Activated naive CD4-positive, alpha-beta T cell treated with anti-CD3 and anti-CD28 coated beads, Interleukin-2, amount 50 U/mL, for 72 hours (primary cell): ENCODE measurements at regions not wholly inside any gene's neighbourhood (a gene's known extent, or its start where the extent isn't known, plus 50 kb on each side); places are given as distances from the start of the nearest gene placed in this dataset.
A peak's percentile ranks its signal among the peaks of the same experiment; 100 is the strongest.
"Not testable (repeated sequence)": the region's sequence is repeated elsewhere in the genome, so short reads cannot be mapped to it uniquely, and the experiment has no call there.

Source experiments
- ATAC-seq, 2 donors: fragments of 150-1000 bp; cut with Tn5 transposase; 2 replicates each; pipeline ENCODE4 v1.10.0; 2021; ENCODE audit warnings: mild to moderate bottlenecking in 2 of 2, moderate library complexity in 2 of 2
- DNase-seq, 2 donors: peaks; one replicate each; pipeline ENCODE4 v3.0.0; 2021 to 2022; ENCODE audit warnings: low spot score in 2 of 2
- H3K27ac Mint-ChIP-seq, 2 donors: one replicate each; pipeline ENCODE4 v1.8.0; 2022; ENCODE audit warnings: mild to moderate bottlenecking in 2 of 2, mixed read lengths in 2 of 2
- H3K36me3 Mint-ChIP-seq, 2 donors: one replicate each; pipeline ENCODE4 v1.8.0; 2022; ENCODE audit warnings: mixed read lengths in 2 of 2
- H3K9me3 Mint-ChIP-seq, 2 donors: one replicate each; pipeline ENCODE4 v1.8.0; 2022; ENCODE audit warnings: mixed read lengths in 2 of 2

- ATAC-seq (no peak), DNase-seq (no peak)
- Mint-ChIP-seq H3K27ac (peak overlapping the region in 1 of 2 donors; percentile 92), H3K9me3 (peaks cover 2 to 6% of the 10 kb centered on the region in 2 donors), H3K36me3 (no peaks in the 10 kb centered on the region)
Measured at GRCh38 chr1:117734403-117734802, 128.6 kb downstream of the TENT5C start.

GRCh38 chr1:117735045-117735992 lies 129.5 kb downstream of the TENT5C start:
- Mint-ChIP-seq H3K9me3 (peaks cover 0 to 6% of the 10 kb centered on the region in 2 donors), H3K27ac (peak overlapping the region; percentile 82 to 92), H3K36me3 (no peaks in the 10 kb centered on the region)
- ATAC-seq (peak in 1 of 2 donors; percentile 65), DNase-seq (no peak)

- Mint-ChIP-seq H3K36me3 (no peaks in the 10 kb centered on the region), H3K27ac (no peak overlapping the region), H3K9me3 (no peaks in the 10 kb centered on the region)
- no peak for ATAC-seq
- no peak for DNase-seq
Measured at GRCh38 chr1:117739504-117739903, 133.7 kb downstream of the TENT5C start.

- Mint-ChIP-seq H3K9me3 (no peaks in the 10 kb centered on the region), H3K27ac (no peak overlapping the region), H3K36me3 (no peaks in the 10 kb centered on the region)
- ATAC-seq = no peak
- DNase-seq = no peak
Measured at GRCh38 chr1:117740496-117740895, 134.6 kb downstream of the TENT5C start.

GRCh38 chr1:117746565-117746964 lies 140.7 kb downstream of the TENT5C start:
- Mint-ChIP-seq H3K9me3 (peaks cover 7 to 18% of the 10 kb centered on the region in 2 donors), H3K36me3 (peaks cover 16 to 23% of the 10 kb centered on the region in 2 donors)
- DNase-seq, H3K27ac Mint-ChIP-seq, ATAC-seq: not testable (repeated sequence)

- peaks cover 16 to 23% of the 10 kb centered on the region in 2 donors for H3K36me3 Mint-ChIP-seq
- no peak overlapping the region for H3K27ac Mint-ChIP-seq
- peaks cover 7 to 18% of the 10 kb centered on the region in 2 donors for H3K9me3 Mint-ChIP-seq
- DNase-seq = no peak
- ATAC-seq = no peak
Measured at GRCh38 chr1:117747605-117748004, 141.8 kb downstream of the TENT5C start.

GRCh38 chr1:117751321-117751720 lies 145.5 kb downstream of the TENT5C start:
- peaks cover under 1 to 12% of the 10 kb centered on the region in 2 donors for H3K9me3 Mint-ChIP-seq
- H3K36me3 Mint-ChIP-seq = peaks cover 10 to 16% of the 10 kb centered on the region in 2 donors
- DNase-seq (no peak), ATAC-seq (no peak)
- no peak overlapping the region for H3K27ac Mint-ChIP-seq

- Mint-ChIP-seq H3K36me3 (peaks cover under 1 to 7% of the 10 kb centered on the region in 2 donors), H3K9me3 (peaks cover 0 to 4% of the 10 kb centered on the region in 2 donors), H3K27ac (no peak overlapping the region)
- DNase-seq (no peak), ATAC-seq (no peak)
Measured at GRCh38 chr1:117752661-117753060, 146.8 kb downstream of the TENT5C start.

GRCh38 chr1:117753232-117753631 lies 147.4 kb downstream of the TENT5C start:
- H3K9me3 Mint-ChIP-seq = peaks cover 0 to 3% of the 10 kb centered on the region in 2 donors
- ATAC-seq (no peak), DNase-seq (no peak)
- peaks cover 0 to 6% of the 10 kb centered on the region in 2 donors for H3K36me3 Mint-ChIP-seq
- no peak overlapping the region for H3K27ac Mint-ChIP-seq

- ATAC-seq (peak; percentile 41 to 52), DNase-seq (no peak)
- Mint-ChIP-seq H3K36me3 (peaks cover 0 to 1% of the 10 kb centered on the region in 2 donors), H3K9me3 (no peaks in the 10 kb centered on the region), H3K27ac (no peak overlapping the region)
Measured at GRCh38 chr1:117753652-117754051, 147.8 kb downstream of the TENT5C start.

GRCh38 chr1:117754061-117754969 lies 148.5 kb downstream of the TENT5C start:
- H3K27ac Mint-ChIP-seq = no peak overlapping the region
- DNase-seq (peak in 1 of 2 donors; percentile 39), ATAC-seq (peak in 1 of 2 donors; percentile 36)
- H3K9me3 Mint-ChIP-seq = no peaks in the 10 kb centered on the region
- no peaks in the 10 kb centered on the region for H3K36me3 Mint-ChIP-seq

GRCh38 chr1:117757668-117758067 lies 151.8 kb downstream of the TENT5C start:
- DNase-seq = no peak
- Mint-ChIP-seq H3K9me3 (no peaks in the 10 kb centered on the region), H3K27ac (no peak overlapping the region)

GRCh38 chr1:117758444-117759316 lies 152.8 kb downstream of the TENT5C start:
- H3K27ac Mint-ChIP-seq = no peak overlapping the region
- DNase-seq = peak; percentile 67 to 69
- H3K36me3 Mint-ChIP-seq = no peaks in the 10 kb centered on the region
- ATAC-seq = peak; percentile 92 to 96
- no peaks in the 10 kb centered on the region for H3K9me3 Mint-ChIP-seq

More at GRCh38 chr1:117757668-117758067, 151.8 kb downstream of the TENT5C start:
- ATAC-seq = no peak
- no peaks in the 10 kb centered on the region for H3K36me3 Mint-ChIP-seq

GRCh38 chr1:117759535-117759934 lies 153.7 kb downstream of the TENT5C start:
- Mint-ChIP-seq H3K36me3 (no peaks in the 10 kb centered on the region), H3K9me3 (no peaks in the 10 kb centered on the region), H3K27ac (no peak overlapping the region)
- no peak for DNase-seq
- no peak for ATAC-seq

GRCh38 chr1:117760069-117760468 lies 154.2 kb downstream of the TENT5C start:
- Mint-ChIP-seq H3K27ac (no peak overlapping the region), H3K36me3 (no peaks in the 10 kb centered on the region), H3K9me3 (no peaks in the 10 kb centered on the region)
- DNase-seq = no peak
- no peak for ATAC-seq

GRCh38 chr1:117760485-117760884 lies 154.6 kb downstream of the TENT5C start:
- no peak overlapping the region for H3K27ac Mint-ChIP-seq
- H3K36me3 Mint-ChIP-seq = no peaks in the 10 kb centered on the region
- no peaks in the 10 kb centered on the region for H3K9me3 Mint-ChIP-seq
- DNase-seq (no peak), ATAC-seq (no peak)
